Thymus (tissue), 11 donors: ENCODE measurements at regions not wholly inside any gene's neighbourhood (a gene's known extent, or its start where the extent isn't known, plus 50 kb on each side); places are given as distances from the start of the nearest gene placed in this dataset.

ENCODE experiments used
- DNase-seq, 9 donors: peaks; one replicate each; pipeline ENCODE4 v3.0.0-alpha.2; 2013; ENCODE audit warnings: low spot score in 9 of 9, low read depth in 6 of 9, missing footprints in 1 of 9
- H3K27ac ChIP-seq, 2 donors: one replicate each; pipeline ENCODE4 v1.5.1; 2013; ENCODE audit warnings: control low read depth in 1 of 2, low read depth in 1 of 2, low read length in 1 of 2, mild to moderate bottlenecking in 1 of 2, moderate library complexity in 1 of 2
- H3K27me3 ChIP-seq, 2 donors: one replicate each; pipeline ENCODE4 v1.5.1; 2013; ENCODE audit warnings: low read length in 1 of 2; ENCODE audit not compliant: control insufficient read depth in 2 of 2, insufficient read depth in 1 of 2
- H3K36me3 ChIP-seq, 2 donors: one replicate each; pipeline ENCODE4 v1.5.1; 2013; ENCODE audit warnings: low read length in 1 of 2, mild to moderate bottlenecking in 1 of 2, moderate library complexity in 1 of 2; ENCODE audit not compliant: control insufficient read depth in 2 of 2, insufficient read depth in 2 of 2
- H3K4me1 ChIP-seq, 2 donors: one replicate each; pipeline ENCODE4 v1.5.1; 2013; ENCODE audit warnings: low read length in 2 of 2; ENCODE audit not compliant: control insufficient read depth in 2 of 2, insufficient read depth in 2 of 2
- H3K4me3 ChIP-seq, 2 donors: one replicate each; pipeline ENCODE4 v1.5.1; 2013; ENCODE audit warnings: low read length in 2 of 2, control low read depth in 1 of 2, mild to moderate bottlenecking in 1 of 2
- H3K9me3 ChIP-seq, 2 donors: one replicate each; pipeline ENCODE4 v1.5.1; 2013; ENCODE audit warnings: low read length in 1 of 2, mild to moderate bottlenecking in 1 of 2; ENCODE audit not compliant: control insufficient read depth in 2 of 2, insufficient read depth in 1 of 2
- WGBS: extraction: QIAGEN DNeasy Blood & Tissue Kit; methylation state at CpG from one replicate; pipeline ENCODE4 v1.1.7; 2013; 5-methylcytosine and 5-hydroxymethylcytosine counted together
- donor health status: healthy.

- H3K4me1 ChIP-seq, result peaks cover 15 to 18% of the 10 kb centered on the region in 2 donors
- no peaks in the 10 kb centered on the region for H3K36me3 ChIP-seq
- WGBS, result 73% methylated on average over 3 of the region's 3 CpGs
- H3K9me3 ChIP-seq, result no peaks in the 10 kb centered on the region
- H3K27ac ChIP-seq, result no peak overlapping the region
- no peaks in the 10 kb centered on the region for H3K27me3 ChIP-seq
- no peak overlapping the region for H3K4me3 ChIP-seq
- DNase-seq, result peak in 1 of 9 donors; percentile 31
Measured at GRCh38 chr2:39855856-39856255, 76.8 kb upstream of the THUMPD2 start.

GRCh38 chr2:39854771-39855170 is 75.7 kb upstream of the THUMPD2 start:
- Histone ChIP-seq H3K4me3 (no peak overlapping the region), H3K9me3 (no peaks in the 10 kb centered on the region), H3K27ac (peak overlapping the region in 1 of 2 donors; percentile 65), H3K4me1 (peaks cover 15 to 22% of the 10 kb centered on the region in 2 donors), H3K36me3 (no peaks in the 10 kb centered on the region), H3K27me3 (no peaks in the 10 kb centered on the region)
- DNase-seq, result peak in 1 of 9 donors; percentile 48
- WGBS, result 42% methylated on average over 5 of the region's 5 CpGs

- Histone ChIP-seq H3K9me3 (no peaks in the 10 kb centered on the region), H3K4me1 (peaks cover 15 to 23% of the 10 kb centered on the region in 2 donors), H3K4me3 (no peak overlapping the region), H3K36me3 (no peaks in the 10 kb centered on the region), H3K27ac (peak overlapping the region in 1 of 2 donors; percentile 84), H3K27me3 (no peaks in the 10 kb centered on the region)
- WGBS, result 92% methylated on average over 1 of the region's 1 CpG
- peak in 1 of 9 donors; percentile 19 for DNase-seq
Measured at GRCh38 chr2:39852831-39853230, 73.8 kb upstream of the THUMPD2 start.

- no peaks in the 10 kb centered on the region for H3K27me3 ChIP-seq
- peak overlapping the region; percentile 54 to 84 for H3K27ac ChIP-seq
- H3K4me3 ChIP-seq, result peak overlapping the region; percentile 6 to 31
- H3K4me1 ChIP-seq, result peaks cover 15 to 23% of the 10 kb centered on the region in 2 donors
- no peaks in the 10 kb centered on the region for H3K36me3 ChIP-seq
- H3K9me3 ChIP-seq, result no peaks in the 10 kb centered on the region
- WGBS, result 1% methylated on average over 3 of the region's 3 CpGs
- DNase-seq, result peak in 8 of 9 donors; percentile 53 to 87 (median 66)
Measured at GRCh38 chr2:39851651-39852110, 72.6 kb upstream of the THUMPD2 start.

GRCh38 chr2:39851251-39851650 is 72.2 kb upstream of the THUMPD2 start:
- no peaks in the 10 kb centered on the region for H3K36me3 ChIP-seq
- H3K27me3 ChIP-seq, result no peaks in the 10 kb centered on the region
- 74% methylated on average over 8 of the region's 8 CpGs for WGBS
- H3K4me3 ChIP-seq, result peak overlapping the region in 1 of 2 donors; percentile 6
- peak overlapping the region; percentile 53 to 84 for H3K27ac ChIP-seq
- no peaks in the 10 kb centered on the region for H3K9me3 ChIP-seq
- no peak for DNase-seq
- peaks cover 15 to 23% of the 10 kb centered on the region in 2 donors for H3K4me1 ChIP-seq

- 82% methylated on average over 4 of the region's 4 CpGs for WGBS
- DNase-seq, result no peak
Measured at GRCh38 chr2:39849982-39850526, 71.0 kb upstream of the THUMPD2 start.

GRCh38 chr2:39849064-39849463 is 70.0 kb upstream of the THUMPD2 start:
- no peaks in the 10 kb centered on the region for H3K36me3 ChIP-seq
- no peak overlapping the region for H3K27ac ChIP-seq
- peaks cover 10 to 20% of the 10 kb centered on the region in 2 donors for H3K4me1 ChIP-seq
- no peak for DNase-seq
- H3K27me3 ChIP-seq, result no peaks in the 10 kb centered on the region
- 97% methylated on average over 1 of the region's 1 CpG for WGBS
- no peak overlapping the region for H3K4me3 ChIP-seq
- H3K9me3 ChIP-seq, result peaks cover 0 to 4% of the 10 kb centered on the region in 2 donors

More at GRCh38 chr2:39849982-39850526, 71.0 kb upstream of the THUMPD2 start:
- Histone ChIP-seq H3K27me3 (no peaks in the 10 kb centered on the region), H3K9me3 (no peaks in the 10 kb centered on the region), H3K27ac (no peak overlapping the region), H3K36me3 (no peaks in the 10 kb centered on the region), H3K4me3 (no peak overlapping the region), H3K4me1 (peaks cover 10 to 23% of the 10 kb centered on the region in 2 donors)

GRCh38 chr2:39845460-39846146 is 66.5 kb upstream of the THUMPD2 start:
- Histone ChIP-seq H3K4me1 (peaks cover 2 to 6% of the 10 kb centered on the region in 2 donors), H3K4me3 (no peak overlapping the region), H3K27me3 (no peaks in the 10 kb centered on the region), H3K9me3 (peaks cover 0 to 4% of the 10 kb centered on the region in 2 donors), H3K27ac (no peak overlapping the region), H3K36me3 (no peaks in the 10 kb centered on the region)
- WGBS, result 91% methylated on average over 6 of the region's 6 CpGs
- no peak for DNase-seq

GRCh38 chr2:39839261-39839848 is 60.3 kb upstream of the THUMPD2 start:
- DNase-seq, result no peak
- Histone ChIP-seq H3K36me3 (no peaks in the 10 kb centered on the region), H3K4me1 (peaks cover 2 to 19% of the 10 kb centered on the region in 2 donors), H3K4me3 (no peak overlapping the region), H3K27me3 (no peaks in the 10 kb centered on the region), H3K9me3 (peaks cover 0 to 9% of the 10 kb centered on the region in 2 donors), H3K27ac (no peak overlapping the region)
- 79% methylated on average over 5 of the region's 5 CpGs for WGBS
